HT1080 (cell line): ENCODE measurements at regions not wholly inside any gene's neighbourhood (a gene's known extent, or its start where the extent isn't known, plus 50 kb on each side); places are given as distances from the start of the nearest gene placed in this dataset.
A peak's percentile ranks its signal among the peaks of the same experiment; 100 is the strongest.

ENCODE experiments used
- DNase-seq: peaks from one replicate; pipeline ENCODE4 v3.0.0-alpha.2; 2015; ENCODE audit warnings: low read depth

GRCh38 chr9:120292606-120293005 lies 287.4 kb downstream of the CDK5RAP2 start:
- DNase-seq = no peak

DNA sequence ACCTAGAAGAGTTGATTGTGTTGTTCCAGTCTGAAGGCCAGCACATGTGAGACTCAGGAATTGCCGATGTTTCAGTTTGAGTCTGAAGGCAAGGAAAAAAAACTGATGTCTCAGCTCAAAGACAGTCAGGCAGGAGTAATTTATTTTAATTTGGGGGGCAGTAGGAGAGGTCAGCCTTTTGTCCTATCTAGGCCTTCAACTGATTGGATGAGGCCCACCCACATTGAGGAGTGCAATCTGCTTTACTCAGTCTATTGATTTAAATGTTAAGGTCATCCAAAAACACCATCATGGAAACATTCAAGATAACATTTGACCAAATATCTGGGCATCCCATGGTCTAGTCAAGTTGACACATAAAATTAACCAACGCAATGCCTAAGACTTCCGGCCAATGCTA lies 288.9 kb downstream of the CDK5RAP2 start:
- no peak for DNase-seq

DNA sequence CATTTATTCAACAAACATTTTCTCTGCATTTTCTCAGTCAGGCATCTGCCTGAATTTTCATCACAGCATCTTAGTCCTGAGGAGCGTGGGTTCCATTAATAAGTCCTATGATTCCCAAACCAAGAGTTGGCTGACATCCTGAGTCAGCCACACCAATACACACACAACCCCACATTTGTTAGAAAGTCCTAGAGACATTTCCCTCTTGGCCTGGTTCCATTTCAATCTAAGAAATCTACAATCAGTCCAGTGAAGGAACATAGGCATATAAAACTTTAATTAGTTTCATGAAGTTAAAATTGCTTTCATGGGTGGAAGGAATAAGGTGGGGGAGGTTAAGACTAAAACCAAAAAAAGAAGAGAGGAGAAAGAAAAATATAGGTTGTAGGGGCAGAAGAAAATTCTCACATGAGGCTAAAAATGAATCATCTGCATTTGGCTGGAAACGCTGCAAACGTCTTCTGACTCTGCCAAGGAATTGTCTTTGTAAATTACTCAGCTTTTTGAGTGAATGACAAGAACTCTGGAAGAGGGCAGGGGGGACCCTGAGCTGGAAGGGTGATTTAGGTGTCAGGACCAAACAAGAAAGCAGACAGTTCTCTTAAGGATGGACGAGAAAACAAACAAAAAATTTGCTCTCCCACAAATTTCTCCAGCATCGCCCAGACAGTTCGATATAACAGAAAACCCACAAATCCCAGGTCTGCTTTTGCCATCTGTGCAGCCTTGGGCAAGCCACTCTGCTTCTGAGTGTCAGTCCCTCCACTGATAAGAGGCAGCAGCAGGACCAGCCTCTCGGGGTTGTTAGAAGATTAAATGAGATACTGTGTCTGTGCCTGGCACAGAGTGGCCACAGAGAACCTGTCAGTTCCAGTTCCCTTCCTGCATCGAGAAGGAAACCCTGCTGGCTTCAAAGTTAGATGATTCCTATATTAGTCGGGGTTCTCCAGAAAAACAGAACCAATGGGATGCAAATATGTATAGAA lies 289.7 kb downstream of the CDK5RAP2 start:
- DNase-seq = no peak

- DNase-seq = no peak
These were observed 290.9 kb downstream of the CDK5RAP2 start for GRCh38 chr9:120289098-120289497.

DNA sequence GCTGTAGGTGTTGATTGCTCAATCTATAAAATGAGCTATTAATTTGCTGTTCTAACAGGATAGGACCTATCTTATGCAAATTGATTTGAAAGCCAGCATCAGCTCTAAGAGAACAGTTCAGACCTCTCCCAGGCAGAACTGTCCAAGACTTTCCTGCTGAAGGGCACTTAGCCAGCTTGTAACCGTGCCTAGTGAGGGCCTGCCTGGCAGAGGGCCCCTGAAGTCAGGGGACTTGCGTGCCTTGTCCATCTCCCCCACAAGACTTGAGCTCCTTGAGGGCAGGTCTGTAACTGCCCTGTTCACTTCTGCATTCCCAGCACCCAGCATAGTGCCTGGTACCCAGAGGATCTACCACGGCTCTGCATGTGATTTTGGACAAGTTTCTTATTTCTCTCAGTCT lies 293.4 kb downstream of the CDK5RAP2 start:
- no peak for DNase-seq

DNA sequence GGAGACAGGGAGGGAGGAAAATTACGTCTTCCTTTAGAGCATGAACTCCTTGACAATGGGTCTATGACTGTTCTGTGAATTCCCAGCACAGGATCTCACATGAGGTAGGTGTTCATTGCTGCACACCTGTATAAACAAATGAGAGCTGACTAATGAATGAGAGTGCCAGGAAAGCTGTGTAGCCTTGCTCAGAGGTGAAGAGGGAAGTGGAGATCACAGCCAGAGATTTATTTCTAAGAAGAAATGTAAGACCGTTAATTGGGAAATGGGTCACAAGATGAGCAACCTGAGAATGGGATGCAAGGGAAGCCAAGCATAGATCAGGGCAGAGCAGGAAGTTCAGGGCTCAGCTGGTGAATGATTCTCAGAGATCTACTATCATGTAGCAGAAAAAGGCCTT lies 295.1 kb downstream of the CDK5RAP2 start:
- peak; percentile 11 for DNase-seq

DNA sequence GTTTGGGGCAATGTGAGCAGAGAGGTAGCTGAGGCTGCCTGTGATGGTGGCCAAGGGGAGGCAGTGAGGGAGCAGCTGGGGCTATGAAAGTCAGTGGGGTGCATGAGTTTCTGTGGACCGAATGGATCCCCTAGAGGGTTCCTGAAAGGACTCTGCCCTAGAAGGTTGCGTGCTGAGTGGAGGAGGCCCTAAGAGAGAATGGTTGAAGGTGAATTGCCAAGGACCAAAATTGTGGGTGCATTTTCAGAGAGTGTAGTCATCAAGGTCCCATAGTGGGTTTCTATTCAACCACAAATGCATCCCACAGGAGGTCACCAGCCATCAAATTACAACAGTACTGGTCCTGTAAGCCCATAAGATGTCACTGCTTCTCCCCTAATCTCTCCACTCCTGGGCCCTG lies 298.3 kb downstream of the CDK5RAP2 start:
- DNase-seq = no peak

GRCh38 chr9:120267929-120268328 lies 312.0 kb downstream of the CDK5RAP2 start:
- DNase-seq = peak; percentile 10

- DNase-seq = no peak
These were observed 314.2 kb downstream of the CDK5RAP2 start for GRCh38 chr9:120265791-120266190.

- DNase-seq = no peak
These were observed 315.4 kb downstream of the CDK5RAP2 start for GRCh38 chr9:120264528-120264927.

GRCh38 chr9:120263836-120264235 lies 316.1 kb downstream of the CDK5RAP2 start:
- DNase-seq = no peak

DNA sequence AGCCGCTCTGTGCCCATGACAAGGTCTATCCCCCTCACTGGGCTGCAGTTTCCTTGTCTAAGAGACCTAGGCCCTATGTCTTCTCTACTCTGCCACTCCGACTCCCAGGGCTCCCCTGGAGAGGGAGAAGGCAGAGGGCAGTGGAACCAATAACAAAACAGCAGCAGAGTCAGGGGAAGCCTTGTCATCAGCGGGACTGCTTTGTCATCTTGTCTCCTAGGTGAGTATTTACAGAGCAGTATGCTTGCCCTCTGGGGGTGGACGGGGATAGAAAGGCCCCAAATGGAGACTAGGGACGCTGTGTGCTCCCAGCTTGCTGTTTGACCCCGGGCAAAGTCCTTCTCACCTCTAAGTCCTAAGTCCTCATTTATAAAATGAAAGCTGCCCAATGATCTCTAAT lies 318.5 kb downstream of the CDK5RAP2 start:
- no peak for DNase-seq

GRCh38 chr9:120259100-120259499 lies 320.9 kb downstream of the CDK5RAP2 start:
- DNase-seq = no peak

GRCh38 chr9:120258096-120258495 lies 321.9 kb downstream of the CDK5RAP2 start:
- DNase-seq = no peak

DNA sequence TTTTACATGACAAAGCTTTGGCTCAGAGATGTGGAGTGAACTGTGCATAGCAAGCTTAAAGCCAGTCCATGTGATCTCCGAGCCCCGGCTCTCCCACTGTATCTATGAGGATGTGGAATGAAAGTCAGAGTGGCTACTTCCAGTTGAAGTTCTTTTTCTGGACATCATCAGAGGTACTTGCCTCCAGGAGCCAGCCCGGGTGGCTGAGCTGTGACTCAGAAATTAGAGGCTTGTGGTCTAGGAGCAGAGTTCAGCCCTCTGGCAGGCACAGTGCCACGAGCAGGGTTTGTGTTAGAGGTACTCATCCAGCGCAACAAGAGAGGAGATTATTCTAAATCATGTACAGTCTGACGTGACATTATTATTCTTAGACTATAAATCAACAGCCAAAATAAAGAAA lies 322.5 kb downstream of the CDK5RAP2 start:
- DNase-seq = peak; percentile 55

DNA sequence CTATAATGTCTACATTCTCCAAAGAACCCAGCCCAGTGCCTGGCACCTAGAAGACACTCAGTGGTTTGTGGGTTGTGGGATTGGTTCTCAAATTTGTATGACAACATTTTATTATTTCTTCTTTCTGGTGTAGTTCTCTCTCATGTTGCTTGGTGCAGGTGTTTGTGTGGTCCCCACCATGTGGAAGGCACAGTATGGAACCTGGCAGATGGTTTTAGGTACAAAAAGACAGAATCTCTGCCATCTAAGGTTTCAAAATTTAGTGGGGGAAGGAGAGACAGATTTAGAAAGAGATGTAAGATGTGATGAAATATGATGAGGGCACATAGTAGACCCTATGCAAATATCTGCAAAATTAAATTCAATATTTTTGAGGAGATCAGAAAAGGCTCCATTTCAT lies 323.8 kb downstream of the CDK5RAP2 start:
- DNase-seq = no peak

DNA sequence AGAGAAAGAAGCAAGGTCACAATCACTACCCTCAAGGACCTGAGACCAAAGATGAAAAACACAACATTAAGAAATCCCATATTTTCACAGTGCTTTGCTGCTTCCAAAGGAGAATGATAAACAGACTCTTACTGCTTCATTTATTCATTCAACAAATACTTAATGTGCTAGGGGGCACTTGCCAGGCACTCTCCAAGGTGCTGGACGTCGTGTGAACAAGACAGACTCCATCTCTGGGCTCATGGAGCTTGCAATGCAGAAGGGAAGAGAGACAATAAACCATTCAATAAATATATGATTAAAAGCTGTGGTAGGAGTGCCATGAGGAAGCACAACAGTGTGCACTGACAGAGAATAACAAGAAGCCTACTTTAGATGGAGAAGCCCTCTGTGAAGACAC lies 327.7 kb downstream of the CDK5RAP2 start:
- no peak for DNase-seq

GRCh38 chr9:120242116-120242811 lies 337.7 kb downstream of the CDK5RAP2 start:
- no peak for DNase-seq

- DNase-seq = no peak
These were observed 343.4 kb downstream of the CDK5RAP2 start for GRCh38 chr9:120236596-120236995.

- no peak for DNase-seq
These were observed 344.9 kb downstream of the CDK5RAP2 start for GRCh38 chr9:120235081-120235480.

- DNase-seq = no peak
These were observed 349.7 kb downstream of the CDK5RAP2 start for GRCh38 chr9:120230227-120230626.

GRCh38 chr9:120221844-120222243 lies 358.1 kb downstream of the CDK5RAP2 start:
- no peak for DNase-seq

DNA sequence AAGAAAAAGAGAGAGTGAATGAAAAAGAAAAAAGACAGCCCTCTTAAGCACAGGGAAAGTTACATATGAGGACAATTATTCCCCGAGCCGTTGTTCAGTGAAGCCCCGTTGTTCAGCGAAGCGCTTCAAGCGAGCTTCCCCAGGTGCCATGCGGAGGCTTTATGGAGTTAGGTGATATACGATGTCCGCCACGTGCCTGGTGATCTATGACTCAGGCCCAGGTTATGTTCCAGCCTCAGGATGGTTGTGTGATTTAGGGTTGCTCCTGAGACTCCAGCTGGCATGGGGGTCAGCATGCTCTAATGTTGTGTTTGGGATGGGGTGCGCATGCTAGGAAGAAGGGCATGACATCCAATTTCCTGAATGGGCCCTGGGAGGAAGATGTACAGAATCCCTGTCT lies 365.6 kb downstream of the CDK5RAP2 start:
- no peak for DNase-seq
